Right ventricle myocardium inferior (tissue), 1 donor: ENCODE measurements at regions not wholly inside any gene's neighbourhood (a gene's known extent, or its start where the extent isn't known, plus 50 kb on each side); places are given as distances from the start of the nearest gene placed in this dataset.

Experiments
- ATAC-seq: fragments of 200-7000 bp; cut with Tn5 transposase; one replicate; pipeline ENCODE4 v1.9.1; 2020; ENCODE audit warnings: mild to moderate bottlenecking, moderate library complexity
- DNase-seq: peaks from one replicate; pipeline ENCODE4 v3.0.0; 2021; ENCODE audit errors: missing footprints
- intact Hi-C: fragments of 100-400 bp; cut with DNase I; formaldehyde crosslinking; loops from one replicate; pipeline ENCODE4 v1.11.0; 2022
- donor health status: DM: no; HTN: yes; CAD: no; lungs with severe emphysema.

DNA sequence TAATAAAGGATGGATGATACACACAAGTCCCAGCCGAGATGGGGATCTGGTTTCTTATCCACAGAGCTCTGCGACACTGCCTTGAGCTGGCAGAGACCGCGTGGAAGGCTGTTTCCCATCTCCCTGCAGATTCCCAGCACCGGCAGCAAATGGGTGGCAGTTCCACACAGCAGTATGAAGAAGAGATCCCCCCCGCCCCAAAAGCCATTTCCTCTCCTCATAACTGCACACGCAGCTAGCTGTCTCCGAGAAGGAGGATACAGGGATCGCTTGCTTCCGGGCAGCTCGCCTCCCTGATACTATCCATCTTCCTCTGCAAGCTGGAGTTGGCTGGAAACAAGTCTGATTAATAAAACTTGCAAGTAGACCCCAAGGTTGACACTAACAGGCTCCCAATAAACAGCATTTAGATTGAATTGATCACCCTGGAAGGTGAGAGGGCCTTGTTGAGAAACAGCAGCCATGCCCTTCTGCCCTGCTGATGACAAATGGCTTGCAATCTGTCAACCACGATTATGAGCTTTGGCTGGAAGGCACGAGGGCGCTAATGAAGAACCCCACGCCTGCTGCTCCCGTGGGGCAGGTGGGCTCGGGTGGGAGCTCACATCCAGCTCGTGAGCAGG is 642.3 kb downstream of the AJAP1 start:
- DNase-seq (no peak), ATAC-seq (no peak)
- intact Hi-C loops = no loop called here

- ATAC-seq = no peak
- intact Hi-C loops = no loop called here
- DNase-seq = no peak
Observed at GRCh38 chr1:5296095-5296494, 641.7 kb downstream of the AJAP1 start.

DNA sequence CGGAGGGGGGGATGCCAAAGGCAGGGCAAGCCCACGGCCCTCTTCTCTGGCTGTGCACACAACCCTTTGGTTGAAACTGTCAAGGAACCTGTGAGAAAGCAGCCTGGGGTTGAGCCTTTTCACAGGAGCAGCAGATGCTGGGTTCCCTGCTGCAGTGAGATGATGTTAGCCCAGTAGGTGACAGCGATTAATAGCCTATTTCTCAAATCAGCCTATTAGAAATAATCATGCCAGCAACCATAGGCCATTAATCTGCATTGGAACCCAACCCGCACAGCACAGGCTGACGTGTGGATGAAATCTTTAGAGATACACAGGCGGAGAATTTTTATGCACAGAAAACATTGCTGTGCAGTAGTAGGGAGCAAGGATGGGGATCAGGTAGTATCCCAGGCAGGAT is 637.5 kb downstream of the AJAP1 start:
- intact Hi-C loops = no loop called here
- no peak for DNase-seq
- no peak for ATAC-seq

DNA sequence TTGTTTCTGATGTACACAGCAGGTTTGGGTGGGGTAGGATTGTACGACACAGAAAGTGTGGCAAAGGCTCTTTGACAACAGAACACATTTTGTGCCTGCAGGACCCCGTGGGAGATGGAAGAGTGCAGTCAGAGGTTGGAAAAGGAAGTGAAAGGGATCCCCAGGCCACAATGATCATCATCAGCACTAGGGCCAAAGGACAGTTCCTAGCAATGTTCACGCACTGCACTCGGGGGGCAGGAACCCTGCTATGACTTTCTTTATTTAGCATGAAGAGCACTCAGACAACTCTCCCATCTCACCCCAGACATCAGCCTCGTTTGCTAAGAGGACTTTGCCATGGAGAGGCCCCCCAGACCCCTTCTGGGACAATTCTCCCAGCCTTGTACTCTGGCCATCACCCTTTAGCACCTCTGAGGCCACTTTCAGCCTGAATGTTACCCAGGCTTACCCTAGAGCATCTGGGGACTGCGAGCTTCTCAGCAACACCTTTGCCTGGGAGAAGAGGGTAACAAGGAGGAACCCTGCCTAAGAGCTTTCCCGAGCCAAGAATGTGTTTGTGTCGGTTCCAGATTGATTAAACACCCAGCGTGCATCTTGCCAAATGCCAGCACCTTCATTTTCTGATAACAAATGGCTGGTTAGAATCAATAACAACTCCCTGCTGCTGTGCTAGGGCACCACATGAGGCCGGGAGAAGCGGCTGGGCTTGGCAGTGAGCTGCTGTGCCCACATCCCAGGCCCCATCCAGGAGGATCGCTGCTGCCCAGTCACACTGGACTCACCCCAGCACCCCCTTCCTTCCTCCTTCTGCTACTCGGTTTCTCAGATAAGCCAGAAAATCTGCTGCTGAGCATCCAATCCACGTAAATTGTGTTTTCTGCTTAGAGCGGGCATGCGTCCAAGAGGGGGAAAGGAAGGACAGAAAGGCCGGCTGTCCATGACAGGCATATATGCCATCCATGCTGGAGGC is 633.1 kb downstream of the AJAP1 start:
- intact Hi-C loops = no loop called here
- no peak for DNase-seq
- peak; percentile 75 for ATAC-seq

GRCh38 chr1:5286244-5286643 is 631.8 kb downstream of the AJAP1 start:
- DNase-seq = no peak
- intact Hi-C loops = no loop called here
- no peak for ATAC-seq

DNA sequence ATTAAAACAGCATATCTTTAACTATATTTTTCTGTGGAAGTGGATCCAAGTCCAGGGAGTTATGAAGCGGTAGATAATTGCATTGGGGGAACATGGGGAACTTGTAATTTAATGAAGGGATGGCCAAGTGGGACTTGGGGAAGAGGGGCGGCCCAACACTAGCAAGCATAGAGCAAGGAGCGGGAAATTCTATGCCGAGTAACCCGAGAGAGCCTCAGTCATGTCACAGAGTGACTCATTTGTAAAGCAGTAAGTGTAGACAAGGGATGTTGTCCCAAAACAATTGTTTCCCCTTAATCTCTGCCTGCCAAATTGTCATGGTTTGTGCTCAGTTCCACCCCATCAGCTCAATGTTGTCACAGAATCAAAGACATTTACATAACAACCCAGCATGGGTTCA is 620.1 kb downstream of the AJAP1 start:
- no peak for ATAC-seq

DNA sequence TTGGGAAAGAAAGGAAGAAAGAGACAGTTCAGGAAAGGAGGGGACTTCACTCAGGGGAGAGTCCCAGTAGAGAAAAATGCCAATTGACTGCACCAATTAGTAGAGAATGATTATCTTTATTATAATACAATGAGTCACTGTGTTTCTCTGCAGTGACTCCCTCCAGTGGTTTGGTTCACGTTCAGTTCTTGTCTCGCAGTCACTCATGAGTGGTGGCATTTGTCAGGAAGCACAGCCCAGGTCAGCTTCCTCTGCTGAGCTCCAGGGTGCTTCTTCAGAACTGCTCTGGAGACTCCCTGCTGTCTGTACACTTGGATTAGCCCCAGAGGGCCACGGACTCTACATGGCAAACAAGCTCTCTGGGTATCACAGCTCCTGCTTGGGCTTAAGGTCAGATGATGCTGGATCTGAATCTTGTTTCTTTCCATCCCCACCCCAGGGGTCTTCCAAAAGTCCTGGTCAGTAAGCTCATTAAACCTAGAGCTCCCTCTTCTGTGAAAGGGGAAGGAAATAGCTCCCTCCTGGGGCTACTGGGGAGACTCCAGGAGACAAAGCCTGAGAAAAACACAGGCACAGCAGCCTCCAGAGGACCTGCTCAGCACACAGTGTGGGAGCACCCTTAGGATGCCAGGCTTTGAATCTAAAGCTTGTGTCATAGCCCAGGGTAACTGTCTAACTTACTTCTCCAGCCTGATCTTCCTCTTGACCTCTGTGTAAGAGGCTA is 619.0 kb downstream of the AJAP1 start:
- ATAC-seq = no peak
- no peak for DNase-seq
- intact Hi-C loops = no loop called here

More for the DNA sequence above, 620.1 kb downstream of the AJAP1 start:
- intact Hi-C loops = no loop called here
- no peak for DNase-seq

- ATAC-seq (no peak), DNase-seq (no peak)
- intact Hi-C loops = no loop called here
Observed at GRCh38 chr1:5272325-5272724, 617.9 kb downstream of the AJAP1 start.

- DNase-seq (no peak), ATAC-seq (no peak)
- intact Hi-C loops = no loop called here
Observed at GRCh38 chr1:5271264-5271663, 616.9 kb downstream of the AJAP1 start.

DNA sequence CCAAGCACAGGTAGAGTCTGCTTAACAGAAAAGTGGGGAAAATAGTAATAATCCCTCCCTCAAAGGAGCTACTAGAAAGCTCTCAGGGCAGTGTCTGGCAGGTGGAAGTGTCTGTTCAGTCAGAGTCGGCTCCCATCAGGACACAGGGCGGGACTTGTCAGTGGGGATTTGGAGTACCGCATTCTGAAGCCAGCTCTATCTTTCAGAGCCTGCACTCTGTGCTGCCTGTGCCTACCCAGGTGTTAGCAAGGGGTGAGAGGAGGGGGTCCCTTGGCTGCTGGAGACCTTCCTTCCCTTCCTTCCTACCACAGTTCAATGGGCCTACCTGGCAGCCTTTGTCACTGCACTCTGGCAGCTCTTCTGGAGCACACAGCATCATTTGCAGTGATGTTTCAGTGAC is 615.5 kb downstream of the AJAP1 start:
- intact Hi-C loops = no loop called here
- ATAC-seq (no peak), DNase-seq (no peak)

- DNase-seq (no peak), ATAC-seq (no peak)
- intact Hi-C loops = no loop called here
Observed at GRCh38 chr1:5267603-5268235, 613.3 kb downstream of the AJAP1 start.

- ATAC-seq (no peak), DNase-seq (no peak)
- intact Hi-C loops = no loop called here
Observed at GRCh38 chr1:5265438-5266075, 611.1 kb downstream of the AJAP1 start.

DNA sequence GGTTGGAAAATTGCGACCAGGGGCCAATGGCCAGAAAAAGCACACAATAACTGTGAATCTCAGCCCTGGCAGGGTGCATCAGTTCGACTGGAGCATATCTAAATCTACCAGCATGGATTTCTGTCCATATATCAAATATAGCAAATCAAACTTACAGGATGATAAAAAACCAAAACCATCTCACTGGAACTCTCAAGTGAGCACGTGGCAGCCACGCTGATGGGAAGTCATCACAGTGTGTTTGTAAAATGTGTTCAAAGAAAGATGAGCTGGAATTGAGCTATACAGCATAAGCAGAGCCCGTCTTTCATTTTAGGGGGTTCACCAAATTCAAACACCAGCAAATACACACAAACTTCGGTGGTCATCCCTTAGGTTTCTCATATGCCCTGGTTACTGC is 610.1 kb downstream of the AJAP1 start:
- no peak for ATAC-seq
- DNase-seq = no peak
- intact Hi-C loops = no loop called here

DNA sequence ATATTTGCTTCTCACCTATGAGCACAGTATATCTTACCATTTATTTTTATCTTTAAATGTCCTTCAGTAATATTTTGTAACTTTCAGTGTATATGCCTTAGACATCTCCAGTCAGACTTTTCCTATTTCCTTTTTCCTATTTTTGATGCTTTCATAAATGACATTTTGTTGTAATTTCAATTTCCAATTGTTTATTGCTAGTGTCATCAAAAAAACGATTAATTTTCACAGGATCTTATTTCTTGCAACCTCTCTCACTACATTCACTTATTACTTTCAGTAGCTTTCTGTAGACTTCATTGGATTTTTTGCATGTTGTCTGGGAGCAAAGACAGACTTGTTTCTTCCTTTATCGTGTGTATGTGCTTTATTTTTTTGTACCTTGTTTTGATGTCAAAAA is 602.4 kb downstream of the AJAP1 start:
- ATAC-seq (no peak), DNase-seq (no peak)
- intact Hi-C loops = no loop called here

DNA sequence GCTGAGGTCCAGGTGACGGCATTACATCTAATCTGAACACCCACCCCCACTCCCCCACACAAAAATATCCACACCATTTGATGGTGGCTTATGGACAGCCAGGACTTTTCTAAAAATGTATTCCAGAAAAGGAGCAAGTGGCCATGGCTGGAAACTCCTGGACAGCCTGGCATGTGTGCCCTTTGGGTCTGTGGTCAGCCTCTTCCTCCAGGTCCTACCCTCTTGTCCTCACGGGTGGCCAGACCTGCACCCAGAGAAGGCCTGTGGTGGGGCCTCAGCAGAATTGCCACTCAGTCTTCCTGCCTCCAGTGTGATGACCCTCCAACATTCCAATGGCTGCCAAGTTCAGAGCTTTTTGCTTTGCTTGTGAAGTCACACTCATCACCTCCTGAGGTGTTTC is 600.6 kb downstream of the AJAP1 start:
- ATAC-seq (no peak), DNase-seq (no peak)
- intact Hi-C loops = no loop called here

DNA sequence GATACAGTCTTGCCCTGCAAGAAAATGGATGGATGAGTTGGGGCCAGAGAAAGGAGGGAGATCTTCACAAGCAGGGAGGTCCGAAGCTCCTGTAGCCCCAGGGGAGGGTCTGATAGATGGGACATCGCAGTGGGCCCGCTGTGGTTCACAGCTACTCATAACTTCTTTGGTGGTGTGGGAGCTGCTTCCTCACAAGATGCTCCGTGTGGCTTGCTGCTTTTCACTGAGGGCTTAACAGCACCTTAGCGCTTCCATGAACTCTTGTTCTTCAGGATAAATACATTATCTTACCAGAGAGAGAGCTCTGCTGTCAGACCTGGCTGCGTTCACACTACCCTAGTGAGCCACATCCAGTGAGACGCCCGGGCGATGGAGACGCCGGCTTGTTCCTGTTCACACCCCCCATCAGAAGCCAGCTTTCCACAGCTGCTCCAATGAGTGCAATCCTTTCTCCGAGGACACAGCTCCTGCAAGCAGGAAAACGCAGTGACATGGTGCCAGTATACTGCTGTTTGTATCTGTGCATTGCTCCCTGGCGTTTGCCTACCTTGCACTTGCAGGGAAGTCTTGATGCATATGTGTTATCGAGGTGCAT is 599.8 kb downstream of the AJAP1 start:
- ATAC-seq (no peak), DNase-seq (no peak)
- intact Hi-C loops = no loop called here

GRCh38 chr1:5253036-5253435 is 598.6 kb downstream of the AJAP1 start:
- no peak for DNase-seq
- no peak for ATAC-seq
- intact Hi-C loops = no loop called here

DNA sequence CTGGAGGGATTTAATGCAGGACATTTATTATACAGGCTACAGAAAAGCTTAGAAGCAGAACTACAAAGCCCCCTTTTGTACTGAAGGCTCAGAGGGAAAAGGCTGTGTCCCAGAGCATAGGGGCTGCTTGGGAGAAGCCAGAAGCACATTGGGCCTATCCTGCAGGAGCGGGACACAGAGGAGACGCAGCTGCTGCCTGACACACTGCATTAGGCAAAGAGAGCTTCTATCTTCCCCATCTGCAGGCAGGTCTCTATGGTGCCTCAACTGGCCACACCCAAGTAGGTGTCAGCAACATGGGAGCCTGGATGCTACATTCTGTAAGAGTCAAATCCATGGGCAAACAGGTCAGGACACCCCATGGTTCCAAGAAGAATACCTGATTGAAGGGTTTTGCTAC is 595.9 kb downstream of the AJAP1 start:
- DNase-seq (no peak), ATAC-seq (no peak)
- intact Hi-C loops = no loop called here

GRCh38 chr1:5245348-5245747 is 590.9 kb downstream of the AJAP1 start:
- intact Hi-C loops = no loop called here
- ATAC-seq (no peak), DNase-seq (no peak)
